ENCODE measurements at regions not wholly inside any gene's neighbourhood (a gene's known extent, or its start where the extent isn't known, plus 50 kb on each side); places are given as distances from the start of the nearest gene placed in this dataset.

DNA sequence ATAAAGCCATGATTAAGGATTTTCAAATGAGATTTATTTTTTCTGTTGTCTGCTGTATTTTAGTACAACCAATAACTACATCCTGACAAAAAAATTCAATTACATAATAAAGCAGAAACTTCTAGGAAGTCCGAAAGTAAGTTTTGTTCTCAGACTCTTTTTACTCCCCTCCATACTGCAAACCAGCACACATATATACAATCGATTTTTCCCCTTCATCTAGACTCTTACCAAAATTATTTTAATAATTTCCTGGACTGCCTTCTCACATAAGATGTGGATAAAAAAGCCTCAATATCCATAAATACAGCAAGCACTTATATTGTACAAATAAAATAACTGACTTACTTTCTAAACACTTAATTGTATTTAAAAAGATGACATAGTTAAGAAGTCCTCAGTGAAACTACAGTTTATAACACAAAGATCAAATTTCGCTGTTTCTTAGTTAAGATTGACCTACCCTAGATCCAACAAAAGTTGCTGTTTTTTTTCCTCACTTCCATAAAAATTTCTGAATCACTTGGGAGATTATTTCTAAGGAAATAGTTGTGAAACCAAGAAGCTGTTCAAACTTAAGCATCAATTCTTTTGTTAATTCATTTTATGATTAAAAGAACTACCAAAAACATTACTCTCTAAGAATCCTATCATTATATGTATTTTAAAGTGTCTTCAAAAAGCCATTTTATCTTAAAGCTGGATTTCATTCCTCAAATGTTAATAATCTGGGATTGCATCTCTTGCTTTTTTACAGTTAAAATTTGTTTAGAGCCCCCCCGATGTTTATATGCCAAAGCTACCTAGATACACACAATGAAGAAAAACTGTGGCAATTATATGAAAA lies 74.7 kb upstream of the IFNE start:
- Mint-ChIP-seq H3K4me1 (peaks cover 12 to 15% (median 14%) of the 10 kb centered on the region in 3 donors), H3K4me3 (no peak overlapping the region), H3K9me3 (no peaks in the 10 kb centered on the region), H3K36me3 (no peaks in the 10 kb centered on the region), H3K27me3 (peaks cover 45 to 54% (median 49%) of the 10 kb centered on the region in 3 donors), H3K27ac (no peak overlapping the region)
- ATAC-seq (ENCODE audit: low read depth in 2 of 2) (no peak), DNase-seq (no peak)

DNA sequence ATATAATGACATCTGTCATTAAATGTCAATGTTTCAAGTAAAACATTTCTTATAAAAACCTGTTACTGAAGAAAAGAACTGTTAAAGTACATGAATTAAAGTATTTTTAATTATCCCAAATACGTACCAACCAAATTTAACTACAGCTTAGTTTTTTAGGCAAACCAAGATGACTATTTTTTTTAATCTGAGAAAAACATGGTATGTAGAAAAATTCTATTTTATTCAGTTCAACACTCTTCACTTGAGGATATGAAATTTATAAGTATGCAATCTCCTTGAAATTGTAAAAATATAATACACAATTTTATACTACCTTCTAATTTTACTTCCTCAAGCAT lies 75.3 kb upstream of the IFNE start:
- peaks cover 39 to 48% (median 44%) of the 10 kb centered on the region in 3 donors for H3K27me3 Mint-ChIP-seq
- no peaks in the 10 kb centered on the region for H3K36me3 Mint-ChIP-seq
- ATAC-seq (ENCODE audit: low read depth in 2 of 2), result no peak
- no peak for DNase-seq
- H3K4me3 Mint-ChIP-seq, result no peak overlapping the region
- H3K27ac Mint-ChIP-seq, result no peak overlapping the region
- peaks cover 12 to 15% (median 14%) of the 10 kb centered on the region in 3 donors for H3K4me1 Mint-ChIP-seq
- H3K9me3 Mint-ChIP-seq, result no peaks in the 10 kb centered on the region

DNA sequence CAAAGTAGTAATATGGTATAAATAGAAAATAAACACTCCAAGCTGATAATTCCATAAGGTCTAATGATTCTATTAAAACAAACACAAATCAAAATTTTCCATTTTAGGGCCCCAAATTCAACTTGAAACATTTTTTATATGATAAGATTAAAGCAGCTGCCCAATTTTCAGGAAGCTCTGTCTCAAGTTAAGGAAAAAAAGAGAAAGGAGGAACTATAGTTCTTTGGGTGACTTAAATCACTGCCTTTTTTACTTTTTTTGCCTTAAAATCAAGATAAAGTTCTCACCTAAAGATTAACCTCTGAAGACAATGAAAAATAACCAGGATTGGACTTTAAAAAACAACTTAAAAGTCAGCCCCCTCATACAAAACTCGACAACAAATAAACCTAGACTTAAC lies 76.0 kb upstream of the IFNE start:
- no peak for ATAC-seq (ENCODE audit: low read depth in 2 of 2)
- H3K4me1 Mint-ChIP-seq, result peaks cover 12 to 15% (median 14%) of the 10 kb centered on the region in 3 donors
- peak overlapping the region in 4 of 8 donors; percentile 71 to 91 (median 82) for H3K4me3 Mint-ChIP-seq
- peaks cover 36 to 43% (median 42%) of the 10 kb centered on the region in 3 donors for H3K27me3 Mint-ChIP-seq
- no peaks in the 10 kb centered on the region for H3K9me3 Mint-ChIP-seq
- no peak overlapping the region for H3K27ac Mint-ChIP-seq
- no peak for DNase-seq
- H3K36me3 Mint-ChIP-seq, result no peaks in the 10 kb centered on the region

GRCh38 chr9:21558615-21559401 lies 76.7 kb upstream of the IFNE start:
- ATAC-seq (ENCODE audit: low read depth in 2 of 2) (peak in 1 of 2 donors; percentile 24), DNase-seq (no peak)
- Mint-ChIP-seq H3K36me3 (no peaks in the 10 kb centered on the region), H3K27me3 (peaks cover 40 to 45% (median 43%) of the 10 kb centered on the region in 3 donors), H3K4me1 (peaks cover 12 to 15% (median 14%) of the 10 kb centered on the region in 3 donors), H3K9me3 (no peaks in the 10 kb centered on the region), H3K4me3 (peak overlapping the region; percentile 71 to 91 (median 87)), H3K27ac (peak overlapping the region in 1 of 6 donors; percentile 66)

DNA sequence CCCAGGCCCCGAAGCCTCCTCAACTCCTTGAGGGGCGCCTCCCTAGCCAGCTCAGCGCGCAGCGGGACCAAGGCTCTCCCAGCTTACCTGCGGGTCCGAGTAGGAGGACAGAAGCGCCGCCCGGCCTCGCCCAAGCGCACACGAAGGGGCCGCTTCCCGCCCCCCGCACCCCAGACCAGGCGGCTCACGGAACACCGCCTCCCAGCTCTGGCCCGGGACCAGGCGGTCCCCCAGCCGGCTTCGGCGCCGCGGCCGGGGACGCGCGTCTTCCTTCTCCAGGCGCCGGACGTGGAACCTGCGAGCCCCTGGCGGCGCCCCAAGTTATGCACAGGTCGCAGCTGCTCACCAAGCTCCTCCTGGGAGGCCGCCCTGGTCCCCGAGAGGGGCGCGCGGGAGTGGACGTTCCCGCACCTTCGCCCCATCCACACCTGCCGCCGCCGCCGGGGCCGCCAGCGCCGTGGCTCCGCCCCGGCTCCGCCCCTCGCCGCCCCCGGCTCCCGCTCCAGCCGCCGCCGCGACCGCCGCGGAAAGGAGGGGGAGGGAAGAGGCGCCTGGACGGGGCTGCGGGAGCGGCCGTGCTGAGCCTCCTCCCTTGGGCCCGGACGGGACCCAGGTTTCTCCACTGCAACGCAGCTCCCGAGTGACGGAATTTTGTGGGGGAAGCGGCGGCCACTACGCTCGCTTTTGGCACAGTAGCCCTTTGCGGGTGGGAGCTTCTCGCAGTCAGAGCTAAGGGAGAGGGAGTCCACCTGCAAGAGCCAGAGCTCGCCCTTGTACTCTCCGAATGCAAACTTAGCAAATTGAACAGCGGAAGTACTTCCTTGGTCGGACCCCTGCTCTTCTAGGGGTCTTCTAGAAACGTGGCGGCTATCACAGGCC lies 77.5 kb upstream of the IFNE start:
- Mint-ChIP-seq H3K27me3 (peaks cover 49 to 53% (median 49%) of the 10 kb centered on the region in 3 donors), H3K36me3 (no peaks in the 10 kb centered on the region), H3K4me1 (peaks cover 12 to 15% (median 14%) of the 10 kb centered on the region in 3 donors), H3K27ac (no peak overlapping the region), H3K9me3 (no peaks in the 10 kb centered on the region), H3K4me3 (peak overlapping the region; percentile 71 to 89 (median 80))
- ATAC-seq (ENCODE audit: low read depth in 2 of 2), result peak; percentile 58 to 77
- DNase-seq, result peak; percentile 9

DNA sequence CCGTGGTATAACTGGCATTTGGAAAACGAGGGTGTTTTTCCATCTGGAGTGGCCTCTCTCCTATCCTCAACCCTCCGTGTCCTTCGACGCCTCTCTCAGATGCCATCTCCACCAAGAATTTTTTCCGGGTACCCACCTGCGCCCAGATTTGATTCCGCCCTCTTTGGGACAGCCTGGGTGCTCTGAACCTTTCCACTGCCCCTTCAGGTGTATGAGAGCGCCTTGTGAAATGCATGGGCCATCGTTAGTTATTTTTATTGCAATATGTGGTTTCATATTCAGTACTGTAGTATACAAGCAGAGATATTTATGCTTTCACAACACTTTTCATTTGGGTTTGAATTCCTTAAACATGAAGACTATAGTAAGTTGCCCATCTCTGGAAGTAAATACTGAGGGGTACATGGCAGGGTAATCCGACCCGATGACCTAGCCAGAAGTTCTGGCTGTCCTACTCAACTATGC lies 78.2 kb upstream of the IFNE start:
- Mint-ChIP-seq H3K36me3 (no peaks in the 10 kb centered on the region), H3K9me3 (no peaks in the 10 kb centered on the region), H3K27ac (no peak overlapping the region), H3K4me3 (peak overlapping the region; percentile 52 to 89 (median 80)), H3K27me3 (peaks cover 54 to 55% (median 55%) of the 10 kb centered on the region in 3 donors), H3K4me1 (peaks cover 12 to 15% (median 14%) of the 10 kb centered on the region in 3 donors)
- DNase-seq (no peak), ATAC-seq (ENCODE audit: low read depth in 2 of 2) (no peak)

GRCh38 chr9:21561502-21561901 lies 79.4 kb upstream of the IFNE start:
- DNase-seq (no peak), ATAC-seq (ENCODE audit: low read depth in 2 of 2) (no peak)
- peaks cover 56% of the 10 kb centered on the region in 3 donors for H3K27me3 Mint-ChIP-seq
- H3K27ac Mint-ChIP-seq, result no peak overlapping the region
- H3K4me1 Mint-ChIP-seq, result peaks cover 12 to 15% (median 14%) of the 10 kb centered on the region in 3 donors
- no peaks in the 10 kb centered on the region for H3K9me3 Mint-ChIP-seq
- no peak overlapping the region for H3K4me3 Mint-ChIP-seq
- H3K36me3 Mint-ChIP-seq, result no peaks in the 10 kb centered on the region

- ATAC-seq (ENCODE audit: low read depth in 2 of 2) (no peak), DNase-seq (no peak)
- peaks cover 5 to 6% (median 6%) of the 10 kb centered on the region in 3 donors for H3K4me1 Mint-ChIP-seq
- H3K27me3 Mint-ChIP-seq, result peaks cover 39 to 65% (median 49%) of the 10 kb centered on the region in 3 donors
- H3K4me3 Mint-ChIP-seq, result no peak overlapping the region
- H3K36me3 Mint-ChIP-seq, result no peaks in the 10 kb centered on the region
- H3K27ac Mint-ChIP-seq, result no peak overlapping the region
- no peaks in the 10 kb centered on the region for H3K9me3 Mint-ChIP-seq
These were observed 82.1 kb upstream of the IFNE start for GRCh38 chr9:21564175-21564574.

- H3K9me3 Mint-ChIP-seq, result no peaks in the 10 kb centered on the region
- no peak overlapping the region for H3K27ac Mint-ChIP-seq
- H3K27me3 Mint-ChIP-seq, result peaks cover 38 to 62% (median 44%) of the 10 kb centered on the region in 3 donors
- H3K4me3 Mint-ChIP-seq, result no peak overlapping the region
- peaks cover 2 to 3% (median 3%) of the 10 kb centered on the region in 3 donors for H3K4me1 Mint-ChIP-seq
- H3K36me3 Mint-ChIP-seq, result no peaks in the 10 kb centered on the region
- no peak for ATAC-seq (ENCODE audit: low read depth in 2 of 2)
- DNase-seq, result no peak
These were observed 83.0 kb upstream of the IFNE start for GRCh38 chr9:21565155-21565554.

DNA sequence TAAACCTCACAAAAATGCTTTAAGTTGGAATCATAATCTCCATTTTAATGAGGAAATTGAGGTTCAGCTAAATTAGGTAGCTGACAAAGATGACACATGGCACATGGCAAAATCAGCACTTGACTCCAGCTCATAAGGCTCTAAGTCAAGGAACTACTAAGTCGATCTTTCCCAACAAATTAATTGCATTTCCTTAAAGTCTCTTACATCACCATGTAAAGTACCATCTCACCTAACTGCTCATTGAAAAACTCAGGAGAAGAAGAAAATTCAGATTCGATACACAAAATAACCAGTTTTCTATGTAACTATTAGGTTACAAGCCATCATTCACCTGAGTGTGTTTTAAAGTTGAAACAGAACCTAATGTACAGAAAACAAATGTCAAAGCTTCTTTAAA lies 85.8 kb upstream of the IFNE start:
- ATAC-seq (ENCODE audit: low read depth in 2 of 2) (no peak), DNase-seq (no peak)
- Mint-ChIP-seq H3K36me3 (no peaks in the 10 kb centered on the region), H3K27ac (no peak overlapping the region), H3K27me3 (peaks cover 37 to 59% (median 45%) of the 10 kb centered on the region in 3 donors), H3K4me1 (no peaks in the 10 kb centered on the region), H3K4me3 (no peak overlapping the region), H3K9me3 (no peaks in the 10 kb centered on the region)

GRCh38 chr9:21568484-21568883 lies 86.4 kb upstream of the IFNE start:
- no peaks in the 10 kb centered on the region for H3K36me3 Mint-ChIP-seq
- H3K4me3 Mint-ChIP-seq, result no peak overlapping the region
- peaks cover 37 to 62% (median 45%) of the 10 kb centered on the region in 3 donors for H3K27me3 Mint-ChIP-seq
- no peak for ATAC-seq (ENCODE audit: low read depth in 2 of 2)
- no peak overlapping the region for H3K27ac Mint-ChIP-seq
- DNase-seq, result no peak
- H3K4me1 Mint-ChIP-seq, result no peaks in the 10 kb centered on the region
- H3K9me3 Mint-ChIP-seq, result no peaks in the 10 kb centered on the region

DNA sequence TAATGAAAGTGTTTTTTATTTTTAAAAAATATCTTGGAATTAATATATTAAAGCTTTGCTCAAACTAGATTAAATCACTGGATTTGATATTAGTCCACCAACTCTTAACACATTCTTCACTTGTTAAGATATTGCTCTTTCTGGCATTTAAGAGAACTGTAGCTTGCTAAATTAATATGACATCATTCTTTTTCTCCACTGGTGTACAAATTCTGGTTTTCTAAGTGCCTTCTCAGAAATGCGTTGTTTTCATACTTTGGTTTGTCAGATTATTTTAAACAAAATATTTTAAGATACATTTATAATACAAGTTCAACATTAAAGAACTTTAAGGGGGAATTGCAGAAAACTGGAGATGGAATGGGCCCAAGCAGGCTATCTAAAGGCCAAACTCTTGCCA lies 87.6 kb upstream of the IFNE start:
- ATAC-seq (ENCODE audit: low read depth in 2 of 2) (no peak), DNase-seq (no peak)
- Mint-ChIP-seq H3K4me1 (no peaks in the 10 kb centered on the region), H3K36me3 (no peaks in the 10 kb centered on the region), H3K4me3 (no peak overlapping the region), H3K9me3 (no peaks in the 10 kb centered on the region), H3K27ac (no peak overlapping the region), H3K27me3 (peaks cover 34 to 57% (median 36%) of the 10 kb centered on the region in 3 donors)

All from naive B cell (primary cell).